ENCODE measurements at regions not wholly inside any gene's neighbourhood (a gene's known extent, or its start where the extent isn't known, plus 50 kb on each side); places are given as distances from the start of the nearest gene placed in this dataset.

- TF ChIP-seq CTCF (IDR thresholded peaks at IDR 0.05) (no peak), ZFX (IDR thresholded peaks at IDR 0.05; ENCODE audit: borderline replicate concordance) (no peak)
These were observed 641.3 kb upstream of the ZNF385D start for GRCh38 chr3:22392286-22392685.

Data from 22Rv1 (cell line).